CD4-positive, alpha-beta T cell treated with Interferon gamma for 1 hour (primary cell): ENCODE measurements at regions not wholly inside any gene's neighbourhood (a gene's known extent, or its start where the extent isn't known, plus 50 kb on each side); places are given as distances from the start of the nearest gene placed in this dataset.
"Not testable (repeated sequence)": the region's sequence is repeated elsewhere in the genome, so short reads cannot be mapped to it uniquely, and the experiment has no call there.

Experiments used
- DNase-seq: peaks from one replicate; pipeline ENCODE4 v3.0.0-alpha.2; 2020

DNA sequence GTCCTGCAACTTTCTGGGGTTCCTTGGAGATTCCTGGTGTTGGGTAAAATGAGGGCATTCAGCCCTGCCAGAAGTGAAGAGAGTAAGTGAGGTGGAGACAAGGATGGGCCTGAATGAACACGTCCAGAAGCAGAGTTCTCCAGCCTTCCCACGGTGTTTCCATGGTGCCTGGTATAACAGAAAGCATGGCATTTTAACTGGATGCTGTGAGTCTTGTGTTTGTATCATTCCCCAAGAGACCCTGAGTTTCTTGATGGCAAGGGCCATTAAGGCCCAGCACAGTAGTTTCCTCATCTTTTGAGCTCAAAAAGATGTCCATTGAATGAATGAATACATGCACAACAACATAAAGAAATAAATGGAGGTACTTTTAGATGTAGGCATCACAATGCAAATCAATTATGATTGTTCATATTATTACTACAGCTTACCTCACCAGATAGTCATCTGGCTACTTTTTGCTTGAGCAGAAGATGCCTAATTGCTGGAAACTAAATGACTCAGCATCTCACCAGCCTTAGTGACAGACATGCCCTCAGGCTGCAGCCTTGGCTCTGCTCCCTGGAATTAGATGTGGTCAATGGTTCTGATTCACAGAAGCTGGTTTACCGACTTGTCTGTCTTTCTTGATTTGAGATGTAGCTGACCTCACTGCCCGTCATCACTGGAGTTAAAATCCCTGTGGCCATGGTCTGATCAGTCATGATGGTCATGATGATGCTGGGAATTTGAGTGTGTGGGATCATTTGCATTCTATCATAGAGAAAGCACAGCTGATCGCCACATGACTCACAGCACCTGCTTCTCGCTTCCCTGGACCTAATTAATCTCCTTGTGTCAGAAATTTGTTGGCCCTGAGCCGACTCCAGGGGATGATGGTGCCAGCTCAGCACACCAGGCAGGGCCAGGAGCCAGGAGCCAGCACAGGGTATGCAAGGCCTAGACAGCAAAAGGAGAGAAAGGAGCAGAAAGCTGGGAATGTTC is 83.9 kb downstream of the CXCL12 start:
- no peak for DNase-seq

DNA sequence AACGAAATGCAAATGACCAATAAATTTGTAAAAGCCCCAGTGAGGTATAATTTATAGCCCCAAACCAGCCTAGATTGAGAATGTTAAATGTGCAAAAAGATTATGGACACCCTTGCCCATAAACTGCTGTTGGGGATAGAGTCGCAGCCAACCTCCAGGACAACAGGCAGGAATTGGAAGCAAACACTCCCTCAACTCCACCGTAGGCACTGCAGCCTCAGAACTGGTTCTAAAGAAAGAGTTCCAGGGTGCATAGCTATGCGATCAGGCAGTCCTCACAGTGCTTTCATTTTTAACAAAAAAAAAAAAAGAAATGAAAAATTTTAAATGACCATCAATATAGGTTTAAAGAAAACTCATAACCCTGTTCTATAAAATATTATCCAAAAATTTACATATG is 86.2 kb downstream of the CXCL12 start:
- no peak for DNase-seq

DNA sequence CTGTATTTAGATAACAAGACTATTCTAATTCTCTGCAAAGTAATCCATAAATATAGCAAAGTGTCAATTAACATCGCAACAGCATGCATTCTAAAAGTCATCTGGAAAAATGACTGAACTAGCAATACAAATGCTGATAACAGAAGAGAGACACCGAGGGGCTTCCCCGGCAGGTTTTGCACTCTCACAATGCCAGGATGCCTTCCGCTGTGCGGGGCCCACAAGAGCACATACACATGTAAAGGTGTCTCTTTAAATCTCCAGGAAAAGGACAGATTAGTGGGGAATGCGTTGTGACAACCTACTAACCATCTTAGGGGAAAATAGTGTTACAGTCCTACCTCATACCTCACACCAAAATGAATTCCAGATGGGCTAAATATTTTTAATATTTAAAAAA is 86.9 kb downstream of the CXCL12 start:
- DNase-seq = no peak

DNA sequence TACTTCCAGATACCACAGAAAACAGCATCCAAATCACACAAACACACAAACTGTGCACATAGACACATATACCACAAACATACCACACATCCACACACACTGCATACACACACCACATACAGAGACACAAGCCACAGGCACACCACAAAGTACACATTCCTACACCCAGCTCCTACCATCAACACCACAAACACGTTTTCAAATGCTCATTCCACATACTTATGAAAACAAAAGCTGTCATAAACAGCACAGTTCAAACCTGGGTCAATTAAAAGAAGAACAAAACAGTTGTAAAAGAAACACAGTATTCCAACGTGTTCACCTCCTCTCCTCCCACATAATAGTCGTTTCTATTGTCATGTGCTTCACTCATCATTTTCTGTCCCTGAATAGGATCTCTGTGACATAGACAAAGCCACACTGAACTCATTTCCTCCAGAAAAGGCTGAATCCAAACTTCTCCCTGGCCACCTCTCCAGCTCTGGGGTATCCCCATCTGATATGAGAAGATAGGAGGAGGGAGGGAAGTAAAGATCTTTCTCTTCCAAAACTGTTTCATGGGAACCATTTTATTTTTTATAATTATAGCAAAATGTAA is 89.2 kb downstream of the CXCL12 start:
- DNase-seq = no peak

DNA sequence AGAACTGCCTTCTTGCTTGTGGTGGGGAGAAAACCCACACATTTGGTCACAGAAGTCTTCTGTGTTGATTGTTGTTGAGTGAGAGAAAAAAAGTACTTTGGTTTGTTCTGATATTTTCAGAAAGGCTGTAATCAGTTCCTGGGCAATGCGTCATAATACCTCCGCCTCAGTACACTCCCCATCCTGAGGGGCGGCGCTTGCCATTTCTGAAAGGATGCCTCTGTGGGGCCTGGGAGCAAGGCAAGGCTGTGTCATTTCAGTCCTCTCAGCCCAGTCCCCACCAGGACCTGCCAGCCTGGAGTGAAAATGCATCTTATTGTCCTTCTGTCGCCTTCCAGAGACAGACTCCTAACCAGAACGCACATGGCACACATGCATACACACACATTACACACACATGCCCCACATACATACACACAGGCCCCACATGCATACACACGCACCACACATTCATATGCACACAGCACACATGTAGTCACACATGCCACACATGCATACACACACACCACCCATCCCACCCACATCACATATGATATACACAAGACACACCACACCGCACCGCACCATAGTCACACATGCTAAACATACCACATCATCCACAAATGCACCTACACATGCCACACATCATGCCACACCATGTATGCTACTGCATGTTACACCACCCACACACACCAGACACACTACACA is 90.0 kb downstream of the CXCL12 start:
- no peak for DNase-seq

DNA sequence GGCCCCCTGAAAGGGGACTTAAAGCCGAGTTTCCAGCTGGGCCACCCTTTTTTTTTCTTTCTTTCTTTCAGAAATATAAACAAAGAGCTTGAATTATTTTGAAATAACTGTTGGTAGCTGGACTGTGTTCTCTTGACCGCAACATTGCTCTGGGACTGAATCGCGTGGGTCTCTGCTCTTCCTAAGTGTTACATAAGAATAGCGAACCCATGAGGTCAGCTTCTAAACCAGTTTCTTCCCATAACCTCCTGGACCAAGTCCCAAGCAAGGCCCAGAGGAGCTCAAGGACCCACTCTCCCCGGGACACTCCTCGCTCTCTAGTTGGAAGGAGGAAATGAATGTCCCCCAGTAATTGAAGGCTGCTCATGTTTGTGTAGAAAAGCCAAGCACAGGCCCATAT is 91.1 kb downstream of the CXCL12 start:
- no peak for DNase-seq

DNA sequence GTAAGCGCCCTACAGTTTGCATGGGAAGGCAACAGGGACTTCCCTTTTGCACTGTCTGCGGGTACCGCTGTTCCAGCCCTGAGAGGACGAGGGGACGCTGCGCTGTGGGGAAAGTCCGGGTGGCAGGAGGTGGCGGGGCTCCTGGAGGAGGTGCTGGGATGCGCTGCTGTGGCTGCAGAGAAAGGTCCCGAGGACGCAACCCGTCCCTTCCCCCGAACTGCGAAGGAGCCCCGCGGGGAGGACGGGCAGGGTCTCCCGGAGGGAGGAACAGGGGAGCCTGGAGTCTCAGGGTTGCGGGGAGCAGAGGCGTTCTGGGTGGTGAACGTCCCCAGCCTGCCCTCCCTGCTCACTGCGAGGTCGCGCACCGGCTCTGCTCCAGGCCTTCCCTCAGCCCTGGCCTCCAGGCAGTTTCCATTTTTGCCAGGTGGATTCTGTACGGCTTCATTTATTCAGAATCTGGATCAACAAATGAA is 91.6 kb downstream of the CXCL12 start:
- DNase-seq = no peak

DNA sequence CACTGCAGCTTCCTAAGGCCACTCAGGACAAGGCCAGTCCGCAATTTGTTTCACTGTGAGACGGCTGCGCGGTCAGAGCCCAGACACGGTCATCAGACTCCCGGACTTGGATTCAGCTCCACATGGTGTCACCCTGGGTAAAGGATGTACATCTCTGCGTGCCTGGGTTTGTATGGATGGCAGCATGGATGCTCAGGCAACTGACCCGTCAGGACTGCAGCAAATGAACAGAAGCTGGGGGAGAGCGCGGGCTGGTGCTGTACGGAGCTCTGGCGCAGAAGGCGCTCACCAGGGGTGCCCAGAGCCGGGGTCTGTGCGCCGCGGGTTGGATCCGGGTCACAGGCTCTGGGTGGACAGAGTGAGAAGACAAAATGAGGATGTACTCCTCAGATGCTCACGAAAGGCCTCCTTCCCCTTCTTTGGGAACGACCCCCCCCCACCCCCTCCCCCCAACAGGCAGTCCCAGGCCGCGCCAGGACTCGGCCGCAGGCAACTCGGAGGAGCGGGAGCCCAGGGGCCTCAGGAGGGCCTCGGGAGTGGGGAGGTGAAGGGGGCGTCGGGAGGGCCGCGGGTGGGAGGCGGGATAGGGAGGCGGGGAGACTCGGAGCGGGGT is 92.4 kb downstream of the CXCL12 start:
- DNase-seq = no peak

DNA sequence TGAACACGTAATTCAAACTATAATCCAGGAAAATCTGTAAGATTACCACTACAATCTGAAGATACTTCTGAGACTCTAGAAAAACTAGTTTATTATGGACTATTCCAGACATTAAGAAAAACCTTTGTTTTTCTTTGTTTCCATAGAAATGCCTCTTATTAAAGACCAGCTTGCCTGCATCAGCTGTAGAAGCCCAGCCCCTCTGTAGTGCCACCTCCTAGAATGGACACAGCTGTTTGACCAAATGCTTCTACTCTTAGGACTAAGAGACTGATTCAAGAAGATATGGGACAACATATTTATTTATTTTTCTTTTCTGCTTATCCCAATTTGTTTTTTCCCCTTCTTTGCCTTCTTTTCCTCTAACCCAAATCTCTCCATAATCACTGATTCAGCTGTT is 93.8 kb downstream of the CXCL12 start:
- no peak for DNase-seq

DNA sequence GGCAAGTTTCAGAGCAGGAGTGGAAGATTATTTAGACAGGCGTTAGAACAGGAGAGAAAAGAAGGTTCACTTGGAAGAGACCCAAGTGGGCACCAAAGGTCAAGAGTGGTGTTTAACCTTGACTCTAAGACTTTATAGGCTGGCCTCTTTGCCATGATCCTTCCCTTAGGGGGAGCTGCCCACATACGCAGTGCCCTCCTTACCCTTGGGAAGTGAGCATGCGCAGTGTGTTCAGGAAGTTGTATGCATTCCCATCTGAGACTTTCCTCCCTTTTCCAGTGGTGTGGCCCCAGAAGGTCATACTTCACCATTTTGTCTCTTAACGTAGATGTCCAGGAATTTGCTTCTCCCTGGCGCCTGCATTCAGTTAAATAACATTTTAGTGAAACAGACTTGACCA is 95.8 kb downstream of the CXCL12 start:
- no peak for DNase-seq

DNA sequence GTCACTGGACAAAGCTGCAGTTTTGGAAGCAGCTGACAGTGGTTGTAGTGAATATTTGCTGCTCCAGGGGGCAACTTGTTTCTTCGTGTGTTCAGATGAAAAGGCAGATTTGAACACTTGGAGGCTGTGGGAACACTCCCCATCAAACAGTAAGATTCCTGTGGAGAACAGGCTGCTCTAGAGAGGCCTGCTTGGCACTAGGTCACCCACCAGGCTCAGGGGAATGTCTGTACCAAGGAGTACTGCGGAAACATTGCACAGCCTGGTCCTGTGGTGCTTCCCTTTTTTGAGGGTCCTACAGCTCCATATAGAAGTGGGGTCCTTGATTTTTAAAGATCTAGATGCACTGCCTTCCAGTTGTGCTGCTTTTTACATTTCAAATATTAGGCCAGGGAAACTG is 97.5 kb downstream of the CXCL12 start:
- no peak for DNase-seq

DNA sequence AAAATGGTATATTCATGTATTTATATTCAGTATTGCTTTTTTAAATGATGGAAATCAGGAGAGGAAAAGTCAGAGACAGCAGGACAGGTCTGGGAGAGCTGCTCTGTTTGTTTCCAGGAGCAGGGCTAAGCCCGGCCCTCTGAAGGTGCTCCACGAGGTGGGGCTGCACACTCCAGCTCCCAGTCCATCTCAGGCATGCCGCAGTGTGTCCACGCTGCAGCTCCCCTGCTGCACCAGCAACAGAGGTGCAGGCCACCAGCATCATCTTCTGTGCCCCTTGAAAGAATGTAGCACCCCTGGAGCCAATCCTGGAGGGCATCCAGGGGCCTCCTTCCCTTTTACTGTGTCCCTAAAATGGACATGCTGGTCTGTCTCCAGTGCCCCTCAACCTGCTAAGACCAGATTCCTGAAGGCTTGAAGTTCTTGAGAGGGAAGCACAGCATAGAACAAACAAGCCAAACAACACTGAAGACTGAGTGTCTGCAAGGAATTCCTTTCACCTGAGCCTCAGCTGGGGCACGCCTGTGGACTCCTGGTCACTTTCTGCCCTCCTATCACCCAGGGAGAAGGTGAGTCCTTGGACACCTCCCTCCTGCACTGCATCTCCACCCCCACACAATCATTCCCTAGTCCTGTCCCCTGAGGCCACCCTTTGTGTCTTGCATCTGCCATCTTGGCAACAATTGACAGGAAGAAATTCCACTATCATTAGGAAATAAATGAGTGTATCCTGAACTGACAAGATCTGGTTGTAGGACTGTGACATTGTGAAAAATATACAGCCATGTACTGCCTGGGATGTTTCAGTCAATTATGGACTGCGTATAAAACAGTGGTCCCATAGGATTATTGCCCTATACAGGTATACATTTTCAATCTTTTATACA is 100.5 kb downstream of the CXCL12 start:
- no peak for DNase-seq

DNA sequence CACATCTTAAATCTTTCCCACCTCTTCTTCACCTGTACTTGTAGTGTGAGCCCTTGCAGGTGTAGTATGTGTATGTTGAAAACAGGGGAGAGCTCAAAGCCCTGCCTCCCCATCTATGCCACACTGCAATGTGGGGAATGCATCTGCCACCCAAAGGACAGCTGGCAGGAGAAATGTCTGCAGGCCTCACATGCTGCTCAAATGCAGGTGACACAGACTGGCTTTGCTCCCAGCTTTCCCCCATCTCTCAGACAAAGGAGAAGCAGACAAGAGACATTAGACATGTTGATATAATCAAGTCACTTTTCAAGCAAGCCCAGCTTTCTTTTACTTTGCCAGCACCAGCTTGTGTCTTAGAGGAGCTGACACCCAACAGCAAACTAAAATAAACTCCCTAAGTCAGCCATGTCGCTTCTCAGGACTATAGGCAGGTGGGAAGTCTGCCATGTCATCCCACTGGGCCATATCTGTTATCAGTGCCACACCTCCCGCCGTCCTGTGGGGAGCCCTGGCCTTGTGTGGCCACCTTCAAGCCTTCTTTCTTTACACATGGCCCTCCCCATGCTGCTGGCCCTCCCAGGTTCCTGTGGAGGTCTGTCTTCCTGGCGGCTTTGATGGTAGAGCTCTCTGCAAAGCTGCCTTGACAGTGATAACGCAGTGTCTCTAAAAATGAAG is 102.1 kb downstream of the CXCL12 start:
- DNase-seq = no peak

DNA sequence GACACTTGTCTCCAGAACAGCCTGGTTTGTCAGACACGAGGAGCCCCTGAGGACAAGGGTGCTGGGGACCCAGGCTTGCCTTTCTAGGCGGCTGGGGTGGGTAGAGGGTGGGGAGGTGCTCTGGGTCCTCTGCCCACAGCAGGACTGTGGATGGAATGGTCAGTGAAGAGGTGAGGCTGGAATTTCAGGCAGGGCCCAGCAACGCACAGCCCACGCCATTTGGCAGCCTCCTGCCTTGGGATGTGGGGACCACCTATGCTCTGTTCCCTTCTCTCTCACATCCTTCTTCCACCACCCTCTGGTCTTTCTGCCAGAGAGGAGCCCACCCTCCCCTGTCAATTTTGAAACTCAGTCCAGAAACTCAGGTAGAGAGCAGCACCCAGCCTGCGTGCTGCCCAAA is 103.2 kb downstream of the CXCL12 start:
- no peak for DNase-seq

DNA sequence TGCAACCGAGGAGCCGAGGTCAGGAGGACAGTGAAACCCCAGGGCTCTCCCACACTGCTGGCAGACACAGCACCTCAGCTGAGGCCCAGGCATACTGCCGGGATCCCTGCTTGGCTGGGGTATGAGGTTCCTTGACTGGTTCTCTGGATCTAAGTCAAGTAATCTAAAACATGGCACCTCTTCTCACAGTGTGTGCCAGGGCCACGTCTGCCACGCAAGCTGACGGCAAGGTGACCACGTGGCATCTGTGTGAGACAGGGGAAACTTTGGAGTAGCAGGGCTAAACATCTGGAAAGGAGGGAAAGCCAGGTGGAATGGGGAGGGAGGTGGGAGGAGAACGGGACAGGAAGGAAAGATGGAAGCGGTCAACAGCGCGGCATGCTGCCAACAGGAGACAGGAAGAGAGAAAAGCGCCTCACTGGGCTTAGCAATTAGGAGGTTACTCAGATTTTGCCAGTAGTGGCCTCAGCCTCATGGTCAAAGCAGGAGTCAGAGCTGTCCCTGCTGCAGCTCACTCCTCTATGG is 103.7 kb downstream of the CXCL12 start:
- DNase-seq = no peak

DNA sequence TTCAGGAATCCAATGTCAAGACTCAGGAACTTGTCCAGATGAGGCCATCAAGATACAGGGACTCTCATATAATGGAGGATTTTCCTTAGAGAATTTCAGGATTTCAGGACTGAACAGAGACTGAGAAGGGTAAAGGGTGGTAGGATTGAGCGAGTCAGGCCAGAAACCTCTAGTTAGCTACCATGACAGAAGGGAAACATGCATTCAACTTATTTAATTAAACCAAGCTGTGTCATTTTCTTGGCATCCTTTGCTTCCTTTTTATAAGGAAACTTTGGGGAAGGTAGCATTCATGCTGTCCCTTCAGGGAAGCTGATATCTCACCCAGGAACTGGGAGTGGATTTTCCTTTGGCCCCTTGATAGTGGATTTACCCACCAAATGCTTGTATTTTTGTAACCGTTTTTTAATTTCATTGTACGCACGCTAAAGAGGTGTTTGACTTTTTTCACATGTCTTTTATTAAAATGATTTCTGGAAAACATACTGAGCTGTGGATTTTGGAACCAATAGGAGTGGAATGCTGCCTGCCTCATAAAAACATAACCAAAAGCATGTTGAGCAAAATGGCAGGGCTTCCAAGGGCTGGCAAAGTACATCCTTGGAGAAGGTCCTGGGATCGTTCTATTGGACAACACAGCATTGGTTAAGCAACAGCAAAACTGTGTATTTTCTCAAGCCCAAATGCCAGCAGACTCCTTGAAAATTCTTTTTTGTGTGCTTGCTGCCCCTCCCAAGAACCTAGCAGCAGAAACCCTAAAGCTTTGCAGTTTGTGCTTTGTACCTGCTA is 104.5 kb downstream of the CXCL12 start:
- no peak for DNase-seq

DNA sequence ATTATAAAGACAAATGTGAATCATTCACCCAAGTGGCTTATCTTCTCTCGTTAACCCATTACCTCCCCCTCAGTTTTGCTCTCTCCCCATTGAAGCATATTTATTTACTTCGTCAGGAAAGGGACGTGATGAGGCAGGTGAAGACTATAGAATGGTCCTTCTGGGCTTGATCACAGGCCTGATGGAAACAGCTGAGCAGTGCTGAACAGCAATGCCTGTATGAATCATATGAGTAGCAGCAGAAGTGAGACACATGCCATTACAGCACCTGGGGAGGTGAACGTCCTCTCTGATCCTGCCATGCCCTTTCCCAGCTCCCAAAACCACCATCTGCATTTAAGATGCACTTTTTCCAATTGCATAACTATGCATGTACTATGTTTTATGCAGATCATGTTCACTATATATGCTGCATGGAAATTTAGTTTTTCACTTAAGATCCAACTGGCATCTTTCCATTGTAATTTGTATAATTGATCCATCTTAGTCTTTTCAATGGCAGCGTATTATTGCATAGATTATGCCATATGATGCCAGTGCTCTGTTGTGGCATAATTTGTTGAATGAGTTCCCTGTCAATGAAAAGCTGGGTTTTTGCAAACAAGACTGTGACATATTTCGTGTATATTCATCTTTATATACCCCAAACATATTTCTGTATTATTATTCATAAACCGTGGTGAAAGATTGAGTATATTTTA is 105.3 kb downstream of the CXCL12 start:
- DNase-seq = no peak

DNA sequence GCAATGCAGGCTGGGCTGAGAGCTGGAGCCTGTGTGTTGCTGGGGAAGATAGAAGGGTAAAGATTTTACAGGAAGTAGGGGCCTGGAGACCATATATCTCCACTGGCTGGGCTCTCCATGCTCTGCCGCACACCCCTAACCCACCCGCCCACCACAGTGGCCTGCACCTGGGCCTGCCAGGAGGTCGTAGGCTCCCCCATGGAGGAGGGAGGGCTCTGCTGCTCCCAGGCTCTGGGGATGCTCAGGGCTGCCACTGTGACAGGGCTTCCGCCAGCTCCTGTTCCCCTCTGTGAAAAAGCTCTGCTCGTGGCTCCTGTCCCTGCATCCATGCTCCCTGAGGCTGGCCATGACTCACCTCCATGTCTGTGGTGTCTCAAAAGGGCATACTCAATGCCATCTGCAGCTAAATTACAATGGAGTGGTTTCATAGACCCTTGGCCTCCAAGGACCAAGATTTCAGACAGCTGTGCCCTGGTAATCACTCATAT is 106.0 kb downstream of the CXCL12 start:
- DNase-seq = no peak

DNA sequence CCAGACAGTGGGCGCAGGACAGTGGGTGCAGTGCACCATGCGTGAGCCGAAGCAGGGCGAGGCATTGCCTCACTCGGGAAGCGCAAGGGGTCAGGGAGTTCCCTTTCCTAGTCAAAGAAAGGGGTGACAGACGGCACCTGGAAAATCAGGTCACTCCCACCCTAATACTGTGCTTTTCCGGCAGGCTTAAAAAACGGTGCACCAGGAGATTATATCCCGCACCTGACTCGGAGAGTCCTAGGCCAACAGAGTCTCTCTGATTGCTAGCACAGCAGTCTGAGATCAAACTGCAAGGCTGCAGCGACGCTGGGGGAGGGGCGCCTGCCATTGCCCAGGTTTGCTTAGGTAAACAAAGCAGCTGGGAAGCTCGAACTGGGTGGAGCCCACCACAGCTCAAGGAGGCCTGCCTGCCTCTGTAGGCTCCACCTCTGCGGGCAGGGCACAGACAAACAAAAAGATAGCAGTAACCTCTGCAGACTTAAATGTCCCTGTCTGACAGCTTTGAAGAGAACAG is 116.4 kb downstream of the CXCL12 start:
- not testable (repeated sequence) for DNase-seq
